ENCODE measurements at regions not wholly inside any gene's neighbourhood (a gene's known extent, or its start where the extent isn't known, plus 50 kb on each side); places are given as distances from the start of the nearest gene placed in this dataset.
A peak's percentile ranks its signal among the peaks of the same experiment; 100 is the strongest.
"Not testable (repeated sequence)": the region's sequence is repeated elsewhere in the genome, so short reads cannot be mapped to it uniquely, and the experiment has no call there.

- not testable (repeated sequence) for DNase-seq
These were observed 76.8 kb upstream of the DST start for GRCh38 chr6:56719315-56720058.

- no peak for DNase-seq
These were observed 75.5 kb upstream of the DST start for GRCh38 chr6:56718236-56718635.

GRCh38 chr6:56716229-56716628, 73.5 kb upstream of the DST start:
- no peak for DNase-seq

GRCh38 chr6:56715741-56716140, 73.1 kb upstream of the DST start:
- DNase-seq, result no peak

GRCh38 chr6:56714982-56715456, 72.3 kb upstream of the DST start:
- DNase-seq, result no peak

GRCh38 chr6:56714273-56714672, 71.6 kb upstream of the DST start:
- DNase-seq, result no peak

GRCh38 chr6:56713254-56713672, 70.6 kb upstream of the DST start:
- DNase-seq, result peak in 5 of 58 donors; percentile 14 to 27 (median 21)

- no peak for DNase-seq
These were observed 68.3 kb upstream of the DST start for GRCh38 chr6:56710967-56711366.

GRCh38 chr6:56709650-56710049, 67.0 kb upstream of the DST start:
- DNase-seq, result no peak

- peak in 1 of 58 donors; percentile 30 for DNase-seq
These were observed 66.3 kb upstream of the DST start for GRCh38 chr6:56708810-56709597.

GRCh38 chr6:56706981-56707726, 64.5 kb upstream of the DST start:
- DNase-seq, result peak in 2 of 58 donors; percentile 26 to 65

- no peak for DNase-seq
These were observed 56.5 kb upstream of the DST start for GRCh38 chr6:56699066-56699654.

GRCh38 chr6:56695702-56696101, 53.0 kb upstream of the DST start:
- DNase-seq, result no peak

- DNase-seq, result no peak
These were observed 51.3 kb upstream of the DST start for GRCh38 chr6:56694002-56694401.

GRCh38 chr6:56693246-56693607, 50.5 kb upstream of the DST start:
- peak in 37 of 58 donors; percentile 4 to 89 (median 37) for DNase-seq

GRCh38 chr6:56692523-56693245, 50.0 kb upstream of the DST start:
- peak in 4 of 58 donors; percentile 23 to 61 (median 42) for DNase-seq

Data from anterior cingulate cortex (tissue), 58 donors.